Smooth muscle cell of the brain vasculature (primary cell): ENCODE measurements at regions not wholly inside any gene's neighbourhood (a gene's known extent, or its start where the extent isn't known, plus 50 kb on each side); places are given as distances from the start of the nearest gene placed in this dataset.

Experiments used
- DNase-seq: peaks from one replicate; pipeline ENCODE4 v3.0.0-alpha.2; 2012; ENCODE audit warnings: low read depth, low spot score

DNA sequence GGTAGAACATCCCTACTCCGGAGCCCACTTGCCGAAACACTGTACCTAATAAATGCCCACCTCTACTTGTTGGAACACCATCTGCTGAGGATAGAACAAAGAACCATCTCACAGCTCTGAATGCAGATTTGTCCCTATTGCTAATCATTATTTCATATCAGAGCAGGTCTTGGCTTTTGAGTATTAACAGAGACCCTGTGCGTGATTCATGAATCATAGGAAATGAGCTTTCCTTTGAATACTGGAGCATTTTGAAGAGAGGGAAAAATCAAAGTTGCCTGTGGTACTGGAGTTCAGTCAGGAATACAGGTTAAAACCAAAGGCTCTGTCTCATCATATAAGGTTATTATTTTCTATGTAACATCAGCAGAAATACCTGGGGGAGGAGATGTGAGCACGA is 1132.3 kb downstream of the XPNPEP1 start:
- no peak for DNase-seq

DNA sequence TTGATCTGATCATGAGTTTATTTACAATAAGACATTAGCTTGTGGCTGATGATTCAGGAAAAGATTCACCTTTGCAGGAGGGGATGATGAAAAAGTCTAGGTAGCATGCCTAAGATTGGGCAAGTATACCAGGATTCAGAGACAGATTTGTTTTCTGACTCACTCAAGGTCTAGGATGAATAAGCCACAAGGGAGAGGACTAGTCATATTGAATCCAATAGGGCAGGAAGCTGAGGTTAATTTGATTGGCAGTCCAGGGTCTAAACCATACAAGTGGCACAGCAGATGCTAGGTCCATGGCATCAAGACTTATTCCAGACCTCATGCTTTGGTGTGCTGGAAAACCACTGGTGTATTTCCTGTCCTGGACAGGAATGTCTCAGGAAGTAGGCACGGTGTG is 1133.4 kb downstream of the XPNPEP1 start:
- no peak for DNase-seq

DNA sequence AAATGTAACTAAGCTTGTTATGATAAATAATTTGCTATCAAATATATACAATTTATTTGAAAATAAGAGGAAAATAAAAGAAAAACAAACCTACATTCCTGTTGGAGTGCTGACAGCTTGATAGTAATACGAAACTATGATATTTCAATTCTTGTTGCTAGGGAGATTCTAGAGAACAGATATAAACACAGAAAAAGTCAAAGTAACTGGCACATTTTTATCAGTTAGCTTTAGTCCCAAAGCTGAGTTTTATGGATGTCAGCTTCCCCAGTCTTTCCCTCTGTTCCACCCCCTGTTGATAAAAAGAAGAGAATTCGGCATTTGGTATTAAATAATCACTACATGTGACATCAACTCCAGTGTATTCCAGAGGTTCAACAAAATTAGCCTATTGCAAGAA is 1134.0 kb downstream of the XPNPEP1 start:
- DNase-seq, result no peak

DNA sequence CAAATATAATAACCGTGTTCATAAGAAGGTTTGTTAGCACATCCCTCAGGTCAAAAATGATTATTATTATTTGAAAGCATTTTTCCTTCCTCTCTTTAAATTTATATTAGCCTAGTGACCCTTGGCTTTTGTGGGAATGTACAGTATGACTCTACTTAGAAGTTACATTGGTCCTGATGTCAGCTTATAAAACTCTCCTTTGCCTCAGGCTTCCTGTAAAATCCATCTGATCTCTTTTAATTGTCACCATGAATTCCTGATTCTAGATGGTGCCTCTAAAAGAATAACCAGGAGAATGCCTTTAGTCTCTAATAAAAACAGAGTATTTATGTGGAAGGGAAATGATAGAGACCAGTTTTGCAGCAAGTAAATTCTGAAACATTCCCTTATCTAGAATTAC is 1134.4 kb downstream of the XPNPEP1 start:
- no peak for DNase-seq

DNA sequence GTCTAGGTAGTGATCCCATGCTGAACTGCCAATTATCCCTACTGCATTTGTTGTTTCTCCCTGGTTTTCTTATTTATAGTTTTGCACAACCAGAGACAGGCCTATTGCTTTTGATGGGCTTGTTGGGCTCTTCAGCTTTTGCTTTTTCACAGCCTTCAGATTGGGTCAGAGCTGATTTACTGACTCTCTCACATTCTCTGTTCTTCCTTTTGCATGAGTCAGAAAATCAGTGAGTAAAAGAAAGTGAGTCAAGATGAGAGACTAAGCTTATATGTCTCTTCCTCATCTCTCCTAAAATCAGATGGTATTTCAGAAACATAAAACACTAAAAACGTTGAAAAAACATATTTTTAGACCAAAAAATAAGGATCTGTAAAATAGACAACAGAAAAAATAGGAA is 1135.4 kb downstream of the XPNPEP1 start:
- DNase-seq, result no peak

DNA sequence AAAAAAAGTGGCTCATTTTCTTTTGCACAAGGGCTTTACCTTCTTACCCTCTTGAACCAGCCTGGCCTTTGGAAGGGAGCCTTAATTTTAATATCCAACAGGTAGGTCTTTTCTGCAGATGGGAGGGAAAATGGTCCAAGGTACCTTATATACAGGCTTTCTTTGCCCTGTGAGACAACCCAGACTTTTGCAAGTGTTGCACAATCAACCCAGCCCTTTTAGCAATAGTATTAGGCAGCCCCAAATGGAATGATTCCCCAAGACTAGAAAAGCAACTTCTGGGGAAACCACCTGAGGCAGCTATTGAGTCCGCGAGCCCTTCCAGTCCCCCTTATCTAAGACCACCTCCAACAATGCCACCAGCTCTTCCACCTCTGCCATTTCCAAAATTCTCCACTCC is 1138.3 kb downstream of the XPNPEP1 start:
- DNase-seq, result no peak

DNA sequence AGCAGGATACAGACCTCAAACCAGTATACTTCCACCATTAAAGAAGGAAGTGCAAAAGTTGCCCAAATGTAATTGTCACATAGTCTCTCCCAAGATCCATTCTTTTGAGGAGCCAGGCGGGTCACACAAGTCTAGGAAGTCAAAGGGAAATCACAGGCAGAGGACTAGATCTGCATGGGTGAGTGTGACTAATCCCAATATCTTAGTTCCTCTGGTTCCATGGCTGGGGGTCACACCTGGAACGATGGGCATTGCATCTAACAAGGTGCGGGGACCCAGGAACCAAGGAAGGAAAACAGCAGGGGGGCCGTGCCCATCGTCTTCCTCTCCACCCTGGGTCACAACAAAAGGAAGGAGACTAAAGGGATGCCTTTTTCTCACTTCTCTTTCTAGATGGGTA is 1138.8 kb downstream of the XPNPEP1 start:
- DNase-seq, result no peak

DNA sequence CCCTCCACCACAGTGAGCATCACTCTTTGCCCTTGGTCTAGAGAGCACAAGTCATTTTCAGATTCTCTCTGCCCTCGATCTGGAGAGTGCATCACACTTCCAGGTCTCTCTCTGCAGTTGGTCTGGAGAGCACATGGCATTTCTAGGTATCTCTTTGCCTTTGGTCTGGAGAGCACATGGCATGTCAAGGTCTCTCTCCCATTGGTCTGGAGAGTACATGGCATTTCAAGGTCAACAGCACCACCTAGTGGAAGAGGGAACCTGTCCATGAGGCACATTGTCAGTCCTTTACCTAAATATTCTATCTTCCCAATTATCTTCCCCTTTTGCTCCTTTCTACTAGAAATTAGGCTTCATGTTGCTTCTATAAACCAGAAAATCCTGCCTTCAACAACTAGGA is 1139.4 kb downstream of the XPNPEP1 start:
- no peak for DNase-seq

DNA sequence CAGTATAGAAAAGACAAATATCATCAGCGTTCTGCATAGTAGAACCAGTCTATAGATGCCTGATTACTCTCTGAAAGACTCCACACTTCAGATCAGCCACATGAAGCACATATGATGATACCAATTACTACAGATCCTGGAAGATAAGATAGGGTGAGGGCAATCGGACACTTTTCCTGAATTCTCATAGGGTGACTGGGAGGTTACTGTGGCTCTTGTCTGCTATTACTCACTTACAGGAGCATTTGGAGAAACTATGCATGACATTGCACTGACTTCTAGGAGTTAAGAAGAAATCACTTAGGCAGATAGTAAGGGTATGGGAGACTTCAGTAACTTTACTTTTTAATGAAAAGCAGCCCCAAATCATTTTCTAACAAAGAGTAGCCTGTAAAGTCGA is 1140.9 kb downstream of the XPNPEP1 start:
- DNase-seq, result no peak

DNA sequence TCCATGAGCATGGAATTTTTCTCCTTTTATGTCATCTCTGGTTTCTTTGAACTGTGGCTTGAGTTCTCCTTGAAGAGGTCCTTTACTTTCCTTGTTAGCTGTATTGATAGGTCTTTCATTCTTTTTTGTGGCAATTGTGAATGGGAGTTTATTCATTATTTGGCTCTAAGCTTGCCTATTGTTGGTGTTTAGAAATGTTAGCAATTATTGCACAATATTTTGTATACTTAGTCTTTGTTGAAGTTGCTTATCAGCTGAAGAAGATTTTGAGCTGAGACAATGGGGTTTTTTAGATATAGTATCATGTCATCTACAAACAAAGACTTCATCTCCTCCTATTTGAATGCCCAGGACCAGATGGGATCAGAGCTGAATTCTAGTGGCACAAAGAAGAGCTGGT is 1143.8 kb downstream of the XPNPEP1 start:
- no peak for DNase-seq

DNA sequence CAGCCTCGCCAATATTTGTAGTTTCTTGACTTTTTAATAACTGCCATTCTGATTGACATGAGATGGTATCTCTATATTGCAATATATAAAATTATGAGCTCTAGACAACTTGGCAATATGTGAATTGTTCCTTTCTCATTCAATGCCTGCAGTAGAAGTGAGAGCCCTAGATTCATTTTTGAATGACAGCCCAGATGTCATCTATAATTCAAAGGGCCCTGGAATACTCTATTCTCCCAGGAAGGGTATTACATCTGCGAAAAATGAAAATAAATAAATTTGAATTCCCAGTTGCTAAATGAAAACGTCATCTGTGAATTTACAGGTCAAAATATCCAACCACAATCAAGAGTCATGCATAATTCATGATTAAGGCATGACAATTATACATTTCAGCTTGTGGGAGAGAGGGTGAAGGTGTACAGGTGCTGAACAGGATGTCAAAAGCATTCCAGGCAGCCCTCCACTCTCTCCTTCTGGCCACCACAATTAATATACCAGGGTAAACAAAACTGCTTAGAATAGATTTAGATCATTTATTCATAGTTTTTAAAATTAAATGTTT is 1147.3 kb downstream of the XPNPEP1 start:
- DNase-seq, result no peak

DNA sequence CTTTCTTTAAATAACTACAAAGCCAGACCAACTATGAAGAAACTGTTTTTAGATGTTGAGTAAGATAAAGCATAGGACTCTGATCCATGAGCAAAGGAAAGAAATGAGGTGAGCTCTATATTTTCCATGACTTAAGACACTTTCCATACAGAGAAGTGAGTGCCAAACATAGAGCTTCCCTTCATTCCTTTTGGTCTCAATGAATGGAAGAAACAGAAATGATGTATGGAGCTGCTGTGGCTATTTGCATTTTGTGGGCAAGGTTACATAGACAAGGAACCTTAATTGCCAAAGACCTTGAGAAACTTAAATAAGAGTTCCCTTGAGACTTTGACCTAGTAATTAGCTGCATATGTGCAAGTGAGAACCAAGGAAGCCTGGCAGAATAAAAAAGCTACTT is 1152.2 kb downstream of the XPNPEP1 start:
- DNase-seq, result no peak

DNA sequence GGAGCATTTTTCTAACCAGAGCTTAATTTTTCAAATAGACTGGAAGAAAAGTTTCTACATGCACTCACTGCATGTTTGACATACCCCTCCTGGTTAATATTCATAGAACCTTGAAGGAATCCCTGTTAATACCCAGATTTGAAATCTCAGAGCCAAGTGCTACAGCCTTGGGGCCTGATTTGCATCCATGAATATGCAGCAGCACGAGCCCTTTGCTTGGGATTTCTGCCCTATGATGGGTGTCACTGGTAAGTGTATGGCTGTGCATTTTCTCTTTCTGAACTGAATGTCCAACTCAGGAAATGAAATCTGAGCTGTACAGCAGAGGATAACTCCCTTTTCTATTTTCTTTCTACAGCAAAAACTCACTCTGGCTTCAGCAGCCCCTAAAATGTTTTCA is 1157.5 kb downstream of the XPNPEP1 start:
- no peak for DNase-seq

DNA sequence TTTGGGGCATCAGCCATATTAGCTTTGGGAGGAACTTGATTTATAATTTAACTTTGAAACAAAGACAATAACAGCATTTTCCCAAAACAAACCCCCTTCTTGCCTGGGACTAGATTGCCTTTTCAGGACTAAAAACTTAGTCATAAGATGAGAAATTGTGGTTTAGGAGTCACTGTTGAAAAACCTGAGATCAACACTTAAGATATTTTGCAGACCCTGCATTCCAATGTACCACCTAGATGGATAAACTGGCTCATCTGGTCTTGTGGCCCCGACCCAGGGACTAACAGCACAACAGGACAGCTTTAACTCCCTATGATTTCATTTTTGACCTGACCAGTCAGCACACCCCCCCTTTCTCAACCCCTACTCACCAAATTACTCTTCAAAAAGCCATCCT is 1165.4 kb downstream of the XPNPEP1 start:
- DNase-seq, result no peak

DNA sequence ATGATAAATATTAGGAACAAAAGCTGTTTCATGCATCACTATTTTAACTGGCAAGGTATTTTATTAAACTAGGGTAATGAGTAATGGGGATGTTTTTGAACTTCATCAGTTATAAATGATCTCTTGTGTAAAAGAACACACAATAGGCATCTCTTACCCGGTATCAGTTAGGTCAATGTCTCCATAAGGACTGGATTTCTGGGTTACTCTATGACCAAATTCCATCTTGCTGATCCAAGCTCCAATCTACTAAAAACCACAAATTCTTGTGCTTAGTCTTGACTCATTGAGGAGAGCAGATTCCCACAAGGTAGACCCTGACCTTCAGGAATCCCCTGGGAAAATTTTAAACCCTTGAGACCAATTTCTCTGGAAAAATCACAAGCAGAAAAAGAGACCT is 1167.7 kb downstream of the XPNPEP1 start:
- DNase-seq, result no peak

DNA sequence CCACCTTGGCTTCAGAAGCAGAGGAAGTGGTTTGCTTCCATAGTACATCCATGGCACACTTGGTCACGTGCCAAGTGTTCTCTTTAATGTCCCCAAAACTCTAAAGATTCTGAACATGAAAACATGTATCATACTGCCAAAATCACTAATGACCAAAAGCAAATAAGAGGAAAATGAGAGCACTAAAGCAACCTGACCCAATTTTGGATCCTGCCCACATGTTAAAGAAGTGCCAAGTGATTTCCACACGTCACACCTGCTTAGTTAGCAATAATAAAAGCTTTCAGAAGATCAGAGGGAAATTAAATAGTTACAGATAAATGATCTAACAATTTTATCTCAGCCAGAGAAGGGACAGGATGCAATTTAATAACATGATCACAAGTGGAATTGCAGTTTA is 1170.0 kb downstream of the XPNPEP1 start:
- DNase-seq, result no peak

DNA sequence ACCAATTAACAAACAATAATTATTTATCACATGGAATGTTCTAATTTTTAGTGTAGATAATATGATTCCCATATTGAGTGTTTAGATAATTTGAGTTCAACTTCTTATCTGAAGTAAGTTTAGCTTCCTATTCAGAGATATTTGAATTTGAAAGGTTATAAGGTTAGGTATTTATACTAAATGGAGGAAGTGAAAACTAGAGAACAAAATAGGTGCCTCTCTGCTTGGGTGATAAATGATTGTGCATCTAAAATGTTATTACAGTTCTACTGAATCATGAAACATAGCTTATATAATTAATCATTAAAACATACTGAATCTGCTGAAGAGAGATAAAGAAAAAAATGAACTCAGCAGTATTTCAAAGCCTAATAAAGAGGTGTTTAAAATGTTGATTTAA is 1174.3 kb downstream of the XPNPEP1 start:
- no peak for DNase-seq

DNA sequence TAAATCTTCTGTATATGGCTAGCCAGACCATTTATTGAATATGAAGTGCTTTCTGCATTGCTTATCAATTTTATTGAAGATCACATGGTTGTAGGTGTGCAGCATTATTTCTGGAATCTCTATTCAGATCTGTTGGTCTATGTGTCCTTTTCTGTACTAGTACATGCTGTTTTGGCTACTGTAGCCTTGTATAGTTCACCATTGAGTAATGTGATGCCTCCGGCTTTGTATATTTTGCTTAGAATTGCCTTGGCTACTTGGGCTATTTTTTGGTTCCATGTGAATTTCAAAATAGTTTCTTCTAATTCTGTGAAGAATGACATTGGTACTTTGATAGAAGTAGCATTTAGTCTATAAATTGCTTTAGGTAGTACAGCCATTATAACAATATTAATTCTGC is 1187.2 kb downstream of the XPNPEP1 start:
- DNase-seq, result no peak

DNA sequence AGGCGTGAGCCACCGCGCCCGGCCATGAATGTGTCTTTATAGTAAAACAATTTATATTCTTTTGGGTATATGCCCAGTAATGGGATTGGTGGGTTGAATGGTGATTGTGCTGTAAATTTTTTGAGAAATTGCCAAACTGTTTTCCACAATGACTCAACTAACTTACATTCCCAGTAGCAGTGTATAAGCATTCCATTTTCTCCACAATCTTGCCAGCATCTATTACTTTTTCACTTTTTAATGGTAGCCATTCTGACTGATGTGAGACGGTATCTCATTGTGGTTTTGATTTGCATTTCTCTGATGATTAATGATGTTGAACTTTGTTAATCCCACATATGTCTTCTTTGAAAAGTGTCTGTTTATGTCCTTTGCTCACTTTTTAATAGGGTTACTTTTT is 1187.9 kb downstream of the XPNPEP1 start:
- DNase-seq, result no peak

DNA sequence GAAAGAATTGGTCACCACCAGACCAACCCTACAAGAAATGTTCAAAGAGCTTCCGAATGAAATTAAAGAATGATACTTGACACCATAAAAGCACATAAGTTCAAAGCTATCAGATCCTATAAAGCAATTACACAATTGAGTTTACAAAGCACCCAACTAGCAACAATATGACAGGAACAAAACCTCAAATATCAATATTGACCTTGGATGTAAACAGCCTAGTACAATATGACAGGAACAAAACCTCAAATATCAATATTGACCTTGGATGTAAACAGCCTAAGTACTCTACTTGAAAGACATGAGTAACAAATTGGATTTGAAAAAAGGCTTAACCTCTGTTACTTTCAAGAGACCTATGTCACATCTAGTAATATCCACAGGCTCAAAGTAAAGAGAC is 1201.4 kb downstream of the XPNPEP1 start:
- no peak for DNase-seq

DNA sequence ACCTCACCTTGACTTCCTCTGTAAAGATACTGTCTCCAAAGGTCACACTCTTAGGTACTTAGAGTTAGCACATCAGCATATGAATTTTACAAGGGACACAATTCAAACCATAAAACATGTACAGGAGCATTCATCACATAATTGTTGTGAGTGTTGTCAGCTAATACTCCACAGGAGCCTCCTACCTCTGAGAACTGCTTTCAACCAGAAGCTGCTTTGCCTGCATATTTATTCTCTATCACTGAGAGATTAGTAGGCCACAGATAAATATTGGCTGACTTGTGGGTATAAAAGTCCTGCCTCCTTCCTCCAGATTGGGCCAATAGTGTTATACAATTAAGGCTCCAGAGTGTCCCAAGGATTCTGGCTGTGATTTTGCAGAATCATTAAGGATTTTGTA is 1207.0 kb downstream of the XPNPEP1 start:
- DNase-seq, result no peak

DNA sequence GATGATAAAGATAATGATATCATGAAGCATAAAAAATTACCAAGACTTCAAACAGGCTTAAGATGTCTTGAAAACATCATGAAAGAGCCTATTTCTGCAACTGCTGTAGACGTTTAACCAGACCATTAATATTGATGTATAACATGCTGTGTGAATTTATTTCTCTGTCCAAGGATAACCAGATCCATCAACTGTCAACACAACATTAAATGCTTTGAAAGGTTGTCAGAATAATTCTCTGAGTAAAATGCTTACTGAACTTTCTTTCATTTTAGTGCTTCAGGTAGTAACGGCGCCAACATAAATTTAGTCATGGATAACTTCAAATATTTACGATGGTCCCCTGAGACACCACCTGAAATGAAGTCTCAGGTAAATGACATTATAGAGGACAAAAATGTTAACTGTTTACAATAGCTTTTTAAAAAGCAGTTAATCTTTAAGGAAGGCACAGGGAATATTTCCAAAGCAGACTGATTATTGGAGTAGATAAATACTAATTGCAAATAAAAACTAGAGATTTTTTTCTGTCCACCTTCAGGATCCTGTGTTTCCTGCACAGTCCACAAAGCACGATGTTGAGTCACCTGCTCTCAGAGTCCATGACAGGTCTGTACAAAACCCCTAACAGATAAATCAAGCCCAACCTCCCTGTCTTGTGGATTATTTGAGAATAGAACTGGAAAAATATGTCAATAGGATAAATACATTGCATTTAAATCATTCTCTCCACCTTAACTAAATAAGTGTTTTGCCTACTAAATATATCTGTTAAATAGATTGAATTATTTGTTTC is 1213.2 kb downstream of the XPNPEP1 start:
- no peak for DNase-seq

DNA sequence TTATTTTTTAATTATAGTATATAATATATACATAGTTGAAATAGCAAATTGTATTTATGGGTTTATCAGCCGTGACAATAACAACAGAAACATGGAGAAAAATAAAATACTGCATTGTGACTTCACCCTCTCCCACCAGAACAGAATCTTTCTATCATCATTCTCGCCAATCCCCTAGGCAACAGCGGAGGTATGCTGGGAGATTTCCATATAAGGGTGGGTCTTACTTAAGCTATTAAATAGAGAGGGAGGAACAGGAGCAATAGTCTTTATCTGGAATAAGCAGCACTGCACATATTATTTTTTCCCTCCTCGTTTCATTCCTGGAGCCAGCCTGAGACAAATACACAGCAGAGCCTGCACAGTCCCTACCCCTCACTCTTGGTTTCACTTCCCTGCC is 1214.9 kb downstream of the XPNPEP1 start:
- no peak for DNase-seq
